C4-2B (cell line): ENCODE measurements at regions not wholly inside any gene's neighbourhood (a gene's known extent, or its start where the extent isn't known, plus 50 kb on each side); places are given as distances from the start of the nearest gene placed in this dataset.

Experiments used
- ZFX ChIP-seq: fragments of 450-650 bp; IDR thresholded peaks from 2 replicates; pipeline ENCODE4 v1.6.1; 2017
- TF ChIP-seq, protein P1 (sequence below): fragments of 450-650 bp; conservative IDR thresholded peaks from 2 replicates; pipeline ENCODE4 v1.5.1; 2017; ENCODE audit warnings: mild to moderate bottlenecking

- TF ChIP-seq, protein P1, sequence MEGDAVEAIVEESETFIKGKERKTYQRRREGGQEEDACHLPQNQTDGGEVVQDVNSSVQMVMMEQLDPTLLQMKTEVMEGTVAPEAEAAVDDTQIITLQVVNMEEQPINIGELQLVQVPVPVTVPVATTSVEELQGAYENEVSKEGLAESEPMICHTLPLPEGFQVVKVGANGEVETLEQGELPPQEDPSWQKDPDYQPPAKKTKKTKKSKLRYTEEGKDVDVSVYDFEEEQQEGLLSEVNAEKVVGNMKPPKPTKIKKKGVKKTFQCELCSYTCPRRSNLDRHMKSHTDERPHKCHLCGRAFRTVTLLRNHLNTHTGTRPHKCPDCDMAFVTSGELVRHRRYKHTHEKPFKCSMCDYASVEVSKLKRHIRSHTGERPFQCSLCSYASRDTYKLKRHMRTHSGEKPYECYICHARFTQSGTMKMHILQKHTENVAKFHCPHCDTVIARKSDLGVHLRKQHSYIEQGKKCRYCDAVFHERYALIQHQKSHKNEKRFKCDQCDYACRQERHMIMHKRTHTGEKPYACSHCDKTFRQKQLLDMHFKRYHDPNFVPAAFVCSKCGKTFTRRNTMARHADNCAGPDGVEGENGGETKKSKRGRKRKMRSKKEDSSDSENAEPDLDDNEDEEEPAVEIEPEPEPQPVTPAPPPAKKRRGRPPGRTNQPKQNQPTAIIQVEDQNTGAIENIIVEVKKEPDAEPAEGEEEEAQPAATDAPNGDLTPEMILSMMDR: no peak
- TF ChIP-seq ZFX: no peak
Measured at GRCh38 chr7:25407053-25407452, 178.8 kb upstream of the NPVF start.
